GM12878 (cell line): ENCODE measurements at regions not wholly inside any gene's neighbourhood (a gene's known extent, or its start where the extent isn't known, plus 50 kb on each side); places are given as distances from the start of the nearest gene placed in this dataset.

Source experiments
- ATAC-seq: fragments of 200-7000 bp; cut with Tn5 transposase; 3 replicates; pipeline ENCODE4 v1.9.1; 2020; ENCODE audit warnings: mild to moderate bottlenecking, moderate library complexity
- BruUV-seq: library from RNA; stranded (reverse); fragments of 400-500 nt; replicated peaks from 2 replicates; lab custom pipeline; 2021; lab: Mats Ljungman, UMichigan
- CTCF ChIA-PET: fragments of 300-600 bp; sonication (Branson Sonifier 250); formaldehyde crosslinking; extraction: SDS; loops from one replicate; lab custom pipeline; 2021; ENCODE audit warnings: inconsistent platforms; lab: Yijun Ruan, JAX
- POLR2A ChIA-PET: fragments of 350-600 bp; formaldehyde crosslinking; extraction: SDS; loops from one replicate; lab custom pipeline; 2021; ENCODE audit warnings: inconsistent platforms; lab: Charles Lee
- RAD21 ChIA-PET: fragments of 300-600 bp; sonication (Branson Sonifier 250); formaldehyde crosslinking; loops from one replicate; lab custom pipeline; 2023; ENCODE audit warnings: antibody characterized with exemption; ENCODE audit not compliant: unreplicated experiment; lab: Charles Lee
- SMC1A ChIA-PET: fragments of 300-600 bp; sonication (Branson Sonifier 250); formaldehyde crosslinking; loops from one replicate; lab custom pipeline; 2023; ENCODE audit not compliant: unreplicated experiment, uncharacterized antibody; lab: Charles Lee
- DNase-seq: peaks from one replicate; pipeline ENCODE4 v3.0.0-alpha.2; 2011; ENCODE audit warnings: low read depth, low spot score
- FAIRE-seq: peaks from 3 replicates; lab custom pipeline; 2011; peaks lifted over from hg19 to GRCh38; lab: Jason Lieb, UNC
- H2AFZ ChIP-seq: 2 replicates; pipeline ENCODE4 v1.6.0; 2011; ENCODE audit warnings: low read depth, low read length, control low read depth; ENCODE audit not compliant: control insufficient read depth
- H3K27ac ChIP-seq: 2 replicates; pipeline ENCODE4 v1.5.1; 2011; ENCODE audit warnings: control low read depth; ENCODE audit not compliant: control insufficient read depth, insufficient read depth
- H3K27me3 ChIP-seq, 2 experiments: replicated peaks in 1 of 2; 2 replicates each; pipeline versions ENCODE4 v1.6.0 to v1.6.1; 2011; ENCODE audit warnings: low read length in 1 of 2; ENCODE audit not compliant: control insufficient read depth in 2 of 2, insufficient read depth in 2 of 2
- H3K36me3 ChIP-seq, 2 experiments: 2 replicates each; pipeline ENCODE4 v1.5.1; 2011; ENCODE audit warnings: low read length in 1 of 2; ENCODE audit not compliant: control insufficient read depth in 2 of 2, insufficient read depth in 2 of 2
- H3K4me1 ChIP-seq: 2 replicates; pipeline ENCODE4 v1.6.1; 2011; ENCODE audit warnings: mild to moderate bottlenecking, low read length, moderate library complexity, mixed read lengths; ENCODE audit not compliant: control insufficient read depth, insufficient read depth
- H3K4me2 ChIP-seq: 2 replicates; pipeline ENCODE4 v1.6.0; 2011; ENCODE audit warnings: control low read depth; ENCODE audit not compliant: control insufficient read depth, insufficient read depth
- H3K4me3 ChIP-seq: fragments of 200-600 bp; sonication (generic); 2 replicates; pipeline ENCODE4 v1.5.1; 2016
- H3K79me2 ChIP-seq: 2 replicates; pipeline ENCODE4 v1.6.0; 2011; ENCODE audit warnings: low read length; ENCODE audit not compliant: control insufficient read depth, insufficient read depth
- H3K9ac ChIP-seq: 2 replicates; pipeline ENCODE4 v1.8.0; 2011; ENCODE audit warnings: low read length, control low read depth, mixed read lengths; ENCODE audit not compliant: control insufficient read depth, insufficient read depth
- H3K9me3 ChIP-seq: replicated peaks from 3 replicates; pipeline ENCODE4 v1.5.1; 2011; ENCODE audit warnings: mild to moderate bottlenecking, low read length; ENCODE audit not compliant: control insufficient read depth, insufficient read depth
- H4K20me1 ChIP-seq: 2 replicates; pipeline ENCODE4 v1.6.0; 2011; ENCODE audit not compliant: control insufficient read depth, insufficient read depth
- MYC ChIP-seq: IDR thresholded peaks from 2 replicates; pipeline ENCODE4 v1.6.1; 2011; ENCODE audit warnings: mild to moderate bottlenecking, low read length, moderate library complexity, inconsistent platforms; ENCODE audit not compliant: insufficient read depth, insufficient replicate concordance, insufficient read length, severe bottlenecking
- YBX1 ChIP-seq: fragments of 450-650 bp; IDR thresholded peaks from 2 replicates; pipeline ENCODE4 v1.6.1; 2016; ENCODE audit warnings: antibody characterized with exemption
- WGBS: methylation state at CpG from one replicate; pipeline ENCODE4 v1.1.6; 2016; ENCODE audit warnings: low lambda C conversion rate; ENCODE audit not compliant: insufficient replicate concordance, insufficient coverage; ENCODE audit errors: missing lambda C conversion rate; 5-methylcytosine and 5-hydroxymethylcytosine counted together
- in situ Hi-C: fragments of 300-500 bp; cut with MboI; formaldehyde crosslinking; loops from 9 replicates; pipeline ENCODE4 v1.14.3; 2018; ENCODE audit warnings: mixed read lengths
- intact Hi-C: fragments of 100-400 bp; cut with micrococcal nuclease; formaldehyde crosslinking; loops from one replicate; pipeline ENCODE4 v1.14.2; 2022; ENCODE audit not compliant: unreplicated experiment
- TF ChIP-seq, protein P1 (sequence below): IDR thresholded peaks from 2 replicates; pipeline ENCODE4 v1.6.1; 2012; ENCODE audit warnings: improper control_type of control experiment, low read depth, low read length; ENCODE audit not compliant: insufficient replicate concordance
- TF ChIP-seq, protein P2 (sequence below): fragments of 450-650 bp; IDR thresholded peaks from 2 replicates; pipeline ENCODE4 v1.6.1; 2018; ENCODE audit warnings: mild to moderate bottlenecking, low read depth, moderate library complexity; ENCODE audit not compliant: partially characterized antibody

DNA sequence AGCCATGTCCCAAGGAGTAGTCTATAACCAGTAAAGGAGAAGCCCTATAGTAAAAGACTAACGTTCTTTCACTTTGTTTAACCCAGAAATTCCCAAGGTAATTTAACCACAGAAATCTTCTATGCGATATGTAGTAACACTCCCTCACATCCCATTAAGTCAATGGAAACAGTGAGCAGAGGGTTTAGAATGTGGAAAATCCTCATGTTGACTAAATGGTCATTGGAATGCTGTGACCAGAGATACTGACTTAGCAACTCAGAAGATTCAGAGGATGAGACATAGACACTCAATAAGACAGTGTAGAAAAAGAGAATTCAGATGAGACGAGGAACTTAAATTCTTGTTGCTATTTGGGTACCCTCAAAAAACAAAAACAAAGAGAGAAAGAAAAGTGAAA is 562.2 kb upstream of the NOX3 start:
- Histone ChIP-seq H3K9ac (no peak overlapping the region), H4K20me1 (no peaks in the 10 kb centered on the region), H3K36me3 (no peaks in the 10 kb centered on the region), H2AFZ (no peak overlapping the region), H3K4me3 (no peak overlapping the region), H3K4me2 (no peak overlapping the region), H3K9me3 (no peaks in the 10 kb centered on the region), H3K79me2 (no peaks in the 10 kb centered on the region), H3K27ac (no peak overlapping the region), H3K4me1 (no peaks in the 10 kb centered on the region), H3K27me3 (no peaks in the 10 kb centered on the region)
- ChIA-PET CTCF (no interaction called here), POLR2A (no interaction called here), RAD21 (no interaction called here), SMC1A (no interaction called here)
- FAIRE-seq (no peak), ATAC-seq (no peak), DNase-seq (no peak)
- TF ChIP-seq MYC (no peak), YBX1 (no peak)
- TF ChIP-seq, protein P1, sequence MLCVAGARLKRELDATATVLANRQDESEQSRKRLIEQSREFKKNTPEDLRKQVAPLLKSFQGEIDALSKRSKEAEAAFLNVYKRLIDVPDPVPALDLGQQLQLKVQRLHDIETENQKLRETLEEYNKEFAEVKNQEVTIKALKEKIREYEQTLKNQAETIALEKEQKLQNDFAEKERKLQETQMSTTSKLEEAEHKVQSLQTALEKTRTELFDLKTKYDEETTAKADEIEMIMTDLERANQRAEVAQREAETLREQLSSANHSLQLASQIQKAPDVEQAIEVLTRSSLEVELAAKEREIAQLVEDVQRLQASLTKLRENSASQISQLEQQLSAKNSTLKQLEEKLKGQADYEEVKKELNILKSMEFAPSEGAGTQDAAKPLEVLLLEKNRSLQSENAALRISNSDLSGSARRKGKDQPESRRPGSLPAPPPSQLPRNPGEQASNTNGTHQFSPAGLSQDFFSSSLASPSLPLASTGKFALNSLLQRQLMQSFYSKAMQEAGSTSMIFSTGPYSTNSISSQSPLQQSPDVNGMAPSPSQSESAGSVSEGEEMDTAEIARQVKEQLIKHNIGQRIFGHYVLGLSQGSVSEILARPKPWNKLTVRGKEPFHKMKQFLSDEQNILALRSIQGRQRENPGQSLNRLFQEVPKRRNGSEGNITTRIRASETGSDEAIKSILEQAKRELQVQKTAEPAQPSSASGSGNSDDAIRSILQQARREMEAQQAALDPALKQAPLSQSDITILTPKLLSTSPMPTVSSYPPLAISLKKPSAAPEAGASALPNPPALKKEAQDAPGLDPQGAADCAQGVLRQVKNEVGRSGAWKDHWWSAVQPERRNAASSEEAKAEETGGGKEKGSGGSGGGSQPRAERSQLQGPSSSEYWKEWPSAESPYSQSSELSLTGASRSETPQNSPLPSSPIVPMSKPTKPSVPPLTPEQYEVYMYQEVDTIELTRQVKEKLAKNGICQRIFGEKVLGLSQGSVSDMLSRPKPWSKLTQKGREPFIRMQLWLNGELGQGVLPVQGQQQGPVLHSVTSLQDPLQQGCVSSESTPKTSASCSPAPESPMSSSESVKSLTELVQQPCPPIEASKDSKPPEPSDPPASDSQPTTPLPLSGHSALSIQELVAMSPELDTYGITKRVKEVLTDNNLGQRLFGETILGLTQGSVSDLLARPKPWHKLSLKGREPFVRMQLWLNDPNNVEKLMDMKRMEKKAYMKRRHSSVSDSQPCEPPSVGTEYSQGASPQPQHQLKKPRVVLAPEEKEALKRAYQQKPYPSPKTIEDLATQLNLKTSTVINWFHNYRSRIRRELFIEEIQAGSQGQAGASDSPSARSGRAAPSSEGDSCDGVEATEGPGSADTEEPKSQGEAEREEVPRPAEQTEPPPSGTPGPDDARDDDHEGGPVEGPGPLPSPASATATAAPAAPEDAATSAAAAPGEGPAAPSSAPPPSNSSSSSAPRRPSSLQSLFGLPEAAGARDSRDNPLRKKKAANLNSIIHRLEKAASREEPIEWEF = no peak
- TF ChIP-seq, protein P2, sequence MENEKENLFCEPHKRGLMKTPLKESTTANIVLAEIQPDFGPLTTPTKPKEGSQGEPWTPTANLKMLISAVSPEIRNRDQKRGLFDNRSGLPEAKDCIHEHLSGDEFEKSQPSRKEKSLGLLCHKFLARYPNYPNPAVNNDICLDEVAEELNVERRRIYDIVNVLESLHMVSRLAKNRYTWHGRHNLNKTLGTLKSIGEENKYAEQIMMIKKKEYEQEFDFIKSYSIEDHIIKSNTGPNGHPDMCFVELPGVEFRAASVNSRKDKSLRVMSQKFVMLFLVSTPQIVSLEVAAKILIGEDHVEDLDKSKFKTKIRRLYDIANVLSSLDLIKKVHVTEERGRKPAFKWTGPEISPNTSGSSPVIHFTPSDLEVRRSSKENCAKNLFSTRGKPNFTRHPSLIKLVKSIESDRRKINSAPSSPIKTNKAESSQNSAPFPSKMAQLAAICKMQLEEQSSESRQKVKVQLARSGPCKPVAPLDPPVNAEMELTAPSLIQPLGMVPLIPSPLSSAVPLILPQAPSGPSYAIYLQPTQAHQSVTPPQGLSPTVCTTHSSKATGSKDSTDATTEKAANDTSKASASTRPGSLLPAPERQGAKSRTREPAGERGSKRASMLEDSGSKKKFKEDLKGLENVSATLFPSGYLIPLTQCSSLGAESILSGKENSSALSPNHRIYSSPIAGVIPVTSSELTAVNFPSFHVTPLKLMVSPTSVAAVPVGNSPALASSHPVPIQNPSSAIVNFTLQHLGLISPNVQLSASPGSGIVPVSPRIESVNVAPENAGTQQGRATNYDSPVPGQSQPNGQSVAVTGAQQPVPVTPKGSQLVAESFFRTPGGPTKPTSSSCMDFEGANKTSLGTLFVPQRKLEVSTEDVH = no peak
- WGBS = 23% methylated on average over 3 of the region's 3 CpGs
- intact Hi-C loops = no loop called here
- BruUV-seq = no TSS peak
- in situ Hi-C loops = no loop called here
